ENCODE measurements at regions not wholly inside any gene's neighbourhood (a gene's known extent, or its start where the extent isn't known, plus 50 kb on each side); places are given as distances from the start of the nearest gene placed in this dataset.

DNA sequence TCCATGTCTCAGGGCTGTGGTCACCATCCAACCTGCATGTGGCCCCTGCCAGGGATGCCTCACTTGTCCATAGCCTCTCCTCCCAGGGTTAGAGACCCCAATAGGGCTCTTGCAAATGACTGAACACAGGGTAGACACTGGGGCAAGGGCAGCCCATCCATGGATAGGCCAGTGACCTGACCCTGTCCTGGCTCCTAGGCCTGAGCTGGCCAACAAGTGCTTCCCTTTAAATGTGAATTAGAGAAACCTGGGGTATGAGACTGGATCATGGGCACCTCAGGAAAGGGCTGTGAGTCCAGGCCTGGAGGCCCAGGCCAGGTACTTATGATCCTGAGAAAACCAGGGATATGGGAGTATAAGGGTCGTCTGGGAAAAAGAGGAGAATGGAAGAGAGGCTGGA, 64.5 kb downstream of the COPS8 start:
- no peak overlapping the region for H3K27ac ChIP-seq
- no peak for DNase-seq (ENCODE audit: low read depth, low spot score)

DNA sequence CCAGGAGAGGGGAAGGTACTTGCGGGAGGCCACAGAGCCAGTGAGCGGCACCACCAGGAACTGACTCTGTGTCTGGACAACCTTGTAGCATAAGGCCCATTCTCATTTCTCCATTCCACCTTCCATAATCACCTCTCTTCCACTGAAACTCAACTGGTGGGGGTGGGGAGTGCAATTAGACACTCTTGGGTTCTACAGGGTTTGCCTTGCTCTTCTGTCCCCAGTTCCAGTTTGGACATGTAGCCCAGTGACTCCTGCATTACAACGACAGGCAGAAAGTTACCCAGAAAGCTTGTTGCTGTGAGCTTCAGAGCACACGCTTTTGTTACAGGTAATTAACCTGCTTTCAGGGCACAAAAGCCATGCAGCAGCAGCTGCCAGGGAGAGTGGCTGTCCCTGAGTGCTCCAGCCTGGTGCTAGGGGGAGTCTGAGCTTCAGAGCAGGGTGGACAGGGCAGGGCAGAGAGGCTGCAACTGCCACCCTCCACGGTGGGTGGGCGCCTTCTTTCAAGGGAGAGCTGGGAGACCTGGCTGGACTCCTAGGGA, 65.2 kb downstream of the COPS8 start:
- H3K27ac ChIP-seq: no peak overlapping the region
- DNase-seq (ENCODE audit: low read depth, low spot score): no peak

DNA sequence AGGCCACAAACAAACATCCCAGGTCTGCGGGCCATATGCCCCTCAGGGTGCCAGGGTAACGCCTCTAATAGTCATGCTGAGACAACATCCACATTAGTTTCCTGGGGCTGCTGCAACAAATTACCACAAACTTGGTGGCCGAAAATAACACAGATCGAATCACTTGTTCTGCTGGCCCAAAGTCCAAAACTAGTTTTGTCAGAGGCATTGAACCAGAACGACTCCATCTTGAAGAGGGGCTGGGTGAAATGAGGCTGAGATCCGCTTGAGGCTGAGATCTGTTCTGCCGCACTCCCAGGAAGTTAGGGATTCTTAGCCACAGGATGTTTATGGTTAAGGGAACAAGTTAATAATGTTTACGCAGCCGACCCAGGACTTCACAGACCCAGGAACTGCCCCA, 66.7 kb downstream of the COPS8 start:
- H3K27ac ChIP-seq: no peak overlapping the region
- no peak for DNase-seq (ENCODE audit: low read depth, low spot score)

DNA sequence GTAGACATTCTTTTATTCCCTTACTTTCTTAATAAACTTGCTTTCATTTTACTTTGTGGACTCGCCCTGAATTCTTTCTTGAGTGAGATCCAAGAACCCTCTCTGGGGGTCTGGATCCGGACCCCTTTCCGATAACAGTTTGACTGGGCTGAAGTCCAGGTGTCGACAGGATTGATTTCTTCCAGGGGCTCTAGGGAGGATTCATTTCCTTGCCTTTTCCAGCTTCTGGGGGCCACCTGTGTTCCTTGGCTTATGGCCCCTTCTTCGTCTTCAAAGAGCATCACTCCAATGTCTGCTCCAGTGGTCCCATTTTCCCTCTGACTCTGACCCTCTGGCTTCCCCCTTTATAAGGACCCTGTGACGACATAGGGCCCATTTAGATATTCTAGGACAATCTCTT, 67.5 kb downstream of the COPS8 start:
- no peak for DNase-seq (ENCODE audit: low read depth, low spot score)
- no peak overlapping the region for H3K27ac ChIP-seq

DNA sequence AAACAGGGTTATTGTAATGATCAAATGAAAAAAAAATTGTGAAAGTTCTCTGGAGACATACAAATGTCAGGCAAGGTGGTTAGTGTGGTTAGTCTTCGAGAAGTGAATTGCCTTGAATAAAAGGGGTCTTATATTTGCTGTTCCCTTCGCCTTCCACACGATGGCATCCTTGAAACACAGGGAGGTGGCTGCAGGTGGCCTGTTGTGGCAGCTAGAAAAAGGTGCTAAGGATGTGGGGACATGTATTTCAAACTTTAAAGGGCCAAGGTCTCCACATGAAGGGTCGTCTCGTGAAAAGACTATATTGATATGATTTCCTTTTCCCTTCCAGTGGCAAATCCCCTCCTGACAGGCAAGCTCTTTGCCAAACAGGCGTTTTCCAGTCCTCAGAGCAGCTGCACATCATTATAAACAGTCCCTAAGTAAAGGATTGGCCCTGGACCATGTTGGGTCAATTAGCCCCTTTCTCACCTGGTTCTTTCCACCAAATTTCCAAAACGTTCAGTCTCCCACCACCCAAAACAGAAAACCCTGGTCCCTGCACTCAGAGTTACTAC, 68.5 kb downstream of the COPS8 start:
- no peak for DNase-seq (ENCODE audit: low read depth, low spot score)

DNA sequence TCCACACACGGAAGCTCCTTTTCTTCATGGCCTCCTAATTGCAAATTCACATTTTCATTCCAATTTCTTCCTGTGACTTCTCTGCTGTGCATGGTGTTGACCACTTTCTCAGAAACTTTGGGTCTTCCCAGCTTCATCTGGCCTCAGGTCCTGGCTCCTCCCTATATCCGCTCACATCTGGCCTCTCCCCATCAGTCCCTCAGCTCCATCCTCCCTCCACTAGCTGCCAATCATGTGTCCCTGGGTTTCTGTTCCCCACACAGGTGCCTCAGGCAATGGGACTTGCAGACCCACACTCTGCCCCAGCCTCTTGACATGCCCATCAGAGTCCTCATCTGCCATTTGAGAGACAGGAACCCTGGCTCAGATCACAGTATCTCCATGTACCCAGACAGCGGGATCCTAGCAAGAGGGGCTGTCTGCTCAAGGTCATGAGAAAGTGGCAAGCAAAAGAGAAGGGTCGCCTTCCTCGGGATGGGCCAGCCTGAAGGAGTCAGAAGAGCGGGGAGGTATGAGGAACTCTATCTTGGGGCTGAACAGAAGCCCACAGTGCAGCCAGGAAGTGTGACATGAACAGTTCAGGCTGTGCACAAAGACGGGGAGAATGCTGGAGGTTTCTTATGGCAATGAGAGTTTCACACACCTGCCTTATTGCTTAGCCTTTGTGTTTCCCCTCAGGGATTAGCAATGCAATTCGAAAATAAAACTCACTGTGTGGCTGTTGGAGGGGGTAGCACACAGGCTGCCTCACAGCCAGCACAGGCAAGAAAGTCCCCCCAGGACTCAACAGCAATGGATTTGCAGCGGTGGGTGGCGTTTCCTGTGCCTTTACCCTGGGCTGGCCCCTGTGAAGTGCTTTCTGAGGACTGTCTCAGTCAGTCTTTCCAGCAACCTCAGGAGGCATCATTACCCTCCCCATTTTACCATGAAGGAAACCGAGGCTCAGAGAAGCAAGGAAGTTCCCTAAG, 69.5 kb downstream of the COPS8 start:
- no peak for DNase-seq (ENCODE audit: low read depth, low spot score)
- no peak overlapping the region for H3K27ac ChIP-seq

More for the DNA sequence above, 68.5 kb downstream of the COPS8 start:
- no peak overlapping the region for H3K27ac ChIP-seq

DNA sequence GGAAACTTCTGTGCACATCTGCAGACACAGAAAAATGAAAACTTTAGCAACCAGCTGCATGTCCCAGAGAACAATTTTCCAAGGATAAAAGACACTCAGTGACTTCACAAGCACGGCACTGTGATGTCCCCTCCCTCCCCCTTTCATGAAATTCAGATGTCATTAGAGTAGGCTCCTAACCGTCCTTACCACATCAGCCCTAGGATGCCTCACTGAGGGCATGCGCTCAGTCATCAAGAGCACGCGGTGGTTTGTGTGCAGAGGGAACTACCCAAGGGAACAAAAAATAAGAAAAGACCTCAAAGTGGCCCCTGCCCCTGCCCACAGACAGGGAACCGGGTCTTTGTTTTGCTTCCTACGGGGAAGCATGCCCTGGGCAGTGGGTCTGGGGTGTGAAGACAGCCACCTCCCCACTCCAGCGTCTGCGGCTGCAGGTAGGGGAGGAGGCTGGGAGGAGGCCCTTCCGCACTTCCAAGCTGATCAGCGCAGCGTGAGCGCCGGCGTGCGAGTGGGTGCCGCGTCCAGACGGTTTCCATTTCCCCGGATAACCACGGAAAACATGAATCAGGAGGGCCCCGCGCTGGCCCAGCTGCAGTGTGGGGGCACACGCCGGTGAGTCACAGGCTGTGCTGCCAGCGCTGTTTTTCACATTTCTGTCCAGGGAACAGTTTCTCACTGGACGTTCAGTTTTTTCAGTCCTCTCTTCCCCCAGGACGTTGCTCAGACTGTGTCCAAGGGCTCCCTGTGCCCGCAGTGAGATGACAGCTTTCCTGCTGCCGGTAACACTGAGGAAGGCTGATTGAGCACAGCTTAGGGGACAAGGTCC, 70.6 kb downstream of the COPS8 start:
- no peak overlapping the region for H3K27ac ChIP-seq
- DNase-seq (ENCODE audit: low read depth, low spot score): no peak

DNA sequence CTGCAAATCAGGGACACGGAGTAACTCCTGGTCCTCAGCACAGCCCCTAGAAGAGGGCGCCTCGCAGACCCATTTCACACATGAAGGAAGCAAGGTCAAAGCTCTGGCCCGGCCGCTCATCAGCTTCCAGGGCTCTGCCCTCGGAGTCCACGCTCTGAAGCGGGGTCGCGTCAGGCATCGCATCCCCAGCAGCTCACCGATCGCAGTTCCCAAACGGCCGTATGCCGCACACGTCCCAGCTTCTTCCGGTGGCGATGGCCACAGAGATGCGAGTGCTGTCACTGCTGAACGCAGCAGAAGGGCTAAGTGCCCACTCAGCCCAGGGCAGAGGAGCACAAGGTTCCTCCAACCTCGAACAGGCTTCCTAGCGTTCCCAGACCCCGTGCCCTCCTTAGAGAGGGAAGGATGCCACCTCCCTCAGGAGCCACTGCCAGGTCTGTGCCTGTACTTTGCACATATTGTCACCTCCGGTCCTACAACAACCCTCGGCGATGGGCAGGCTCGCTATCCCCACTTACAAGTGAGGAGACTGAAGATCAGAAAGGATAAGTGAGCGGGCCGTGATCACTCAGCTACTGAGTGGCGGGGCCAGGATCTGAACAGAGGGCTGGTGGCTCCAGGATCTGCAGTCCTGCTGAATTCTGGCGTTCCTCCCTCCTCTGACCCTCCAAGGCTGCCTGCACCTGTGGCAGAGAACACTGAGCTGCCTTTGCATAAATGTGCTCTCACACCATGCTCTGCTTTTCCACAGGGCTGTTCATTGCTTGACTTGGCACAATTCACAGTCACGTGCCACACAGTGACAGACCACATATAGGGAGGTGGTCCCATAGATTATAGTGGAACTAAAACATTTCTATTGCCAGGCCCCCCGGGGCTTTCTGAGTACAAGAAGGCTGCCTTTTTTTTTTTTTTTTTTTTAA, 71.4 kb downstream of the COPS8 start:
- no peak for DNase-seq (ENCODE audit: low read depth, low spot score)
- H3K27ac ChIP-seq: no peak overlapping the region

DNA sequence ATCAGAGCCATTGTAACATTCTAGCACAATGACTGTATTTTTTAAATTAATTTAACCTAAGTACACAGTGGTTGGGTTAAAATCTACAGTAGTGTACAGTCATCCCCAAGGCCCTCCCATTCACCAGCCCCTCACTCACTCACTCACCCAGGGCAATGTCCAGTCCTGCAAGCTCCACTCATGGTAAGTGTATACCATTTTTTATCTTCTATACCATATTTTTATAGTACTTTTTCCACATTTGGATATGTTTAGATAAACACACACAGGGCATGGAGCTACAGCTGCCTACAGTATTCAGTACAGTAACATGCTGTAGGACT, 72.1 kb downstream of the COPS8 start:
- no peak for DNase-seq (ENCODE audit: low read depth, low spot score)
- no peak overlapping the region for H3K27ac ChIP-seq

DNA sequence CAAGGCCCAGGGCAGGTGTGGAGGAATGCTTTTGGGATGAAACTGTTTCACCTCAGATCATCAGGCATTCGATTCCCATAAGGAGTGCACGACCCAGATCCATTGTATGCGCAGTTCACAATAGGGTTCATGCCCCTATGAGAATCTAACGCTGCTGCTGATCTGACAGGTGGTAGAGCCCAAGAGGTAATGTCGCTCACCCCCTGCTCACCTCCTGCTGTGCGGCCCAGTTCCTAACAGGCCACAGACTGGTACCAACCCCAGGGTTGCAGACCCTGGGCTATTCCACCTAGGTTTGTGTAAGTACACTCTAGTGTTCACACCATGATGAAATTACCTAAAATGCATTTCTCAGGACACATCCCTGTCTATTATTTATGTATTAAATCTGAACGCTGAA, 72.5 kb downstream of the COPS8 start:
- no peak overlapping the region for H3K27ac ChIP-seq
- DNase-seq (ENCODE audit: low read depth, low spot score): no peak

DNA sequence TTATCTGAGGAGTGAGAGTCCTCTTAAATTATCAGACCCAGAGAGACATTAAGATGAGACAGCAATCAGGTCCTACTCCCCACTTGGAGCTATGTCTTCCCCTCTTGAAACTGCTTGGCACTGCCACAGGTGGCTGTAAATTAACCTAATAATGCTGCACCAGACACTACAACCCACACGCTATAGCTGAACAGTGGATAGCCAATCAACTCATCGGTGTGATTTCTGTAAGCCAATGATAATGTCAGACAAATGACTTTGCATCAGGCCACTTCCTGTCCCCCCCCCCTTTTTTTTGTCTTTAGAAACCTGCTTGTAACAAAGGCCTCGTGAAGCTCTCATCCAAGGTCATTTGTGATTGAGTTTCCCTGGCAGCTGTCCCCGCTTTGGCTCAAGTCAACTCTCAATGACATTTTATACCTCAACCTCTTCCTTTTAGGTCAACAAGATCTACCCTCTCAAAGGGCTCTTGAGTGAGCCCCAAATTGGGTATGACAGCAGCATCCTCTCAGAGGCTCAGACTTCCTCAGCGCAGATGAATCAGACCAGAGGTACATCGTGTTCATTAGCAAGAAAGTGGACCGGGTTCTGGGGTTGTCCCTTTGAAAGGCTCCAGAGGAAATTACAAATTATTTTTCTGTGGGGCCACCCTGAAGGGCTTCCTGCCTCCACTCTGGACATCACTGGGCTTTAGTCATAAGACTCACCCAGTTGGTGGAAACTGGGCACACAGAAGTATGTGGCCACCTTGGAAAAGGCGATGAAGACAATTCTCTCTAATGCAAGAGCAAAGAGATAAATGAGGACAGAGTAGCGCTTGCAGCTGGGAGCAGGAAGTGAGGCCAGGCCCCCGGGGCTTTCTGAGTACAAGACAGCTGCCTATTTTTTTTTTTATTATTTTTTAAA, 73.6 kb downstream of the COPS8 start:
- DNase-seq (ENCODE audit: low read depth, low spot score): no peak
- no peak overlapping the region for H3K27ac ChIP-seq

DNA sequence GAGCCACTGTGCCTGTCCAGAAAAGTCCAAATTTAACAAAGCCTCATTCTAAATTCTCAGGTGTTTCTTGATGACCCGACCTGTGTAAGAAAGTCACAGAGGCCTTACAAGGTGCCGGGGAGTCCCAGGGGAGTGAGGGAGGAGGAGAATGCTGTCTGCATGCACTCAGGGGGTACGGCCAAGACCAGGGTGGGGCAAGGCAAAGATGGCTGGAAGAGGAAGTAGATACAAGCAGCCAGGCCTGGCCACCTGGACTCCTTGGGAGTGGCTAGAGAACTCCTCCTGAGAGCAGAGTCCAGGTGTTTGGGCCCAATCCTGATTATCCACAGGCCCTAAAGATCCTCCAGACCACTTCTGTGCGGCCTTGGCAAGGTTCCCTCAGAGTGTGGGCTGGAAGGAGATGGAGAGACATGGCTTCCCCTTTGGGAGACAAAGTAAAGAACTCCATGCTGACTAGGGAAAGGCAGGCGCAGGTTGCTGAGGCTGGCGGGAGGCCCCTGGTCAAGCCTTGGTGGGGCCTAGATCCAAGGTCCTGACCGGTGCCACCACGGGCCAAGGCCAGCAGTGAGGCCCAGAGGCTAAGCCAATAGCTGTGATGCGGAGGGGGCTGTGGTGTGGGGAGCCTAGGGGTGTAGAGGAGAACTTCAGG, 74.7 kb downstream of the COPS8 start:
- H3K27ac ChIP-seq: no peak overlapping the region
- no peak for DNase-seq (ENCODE audit: low read depth, low spot score)

DNA sequence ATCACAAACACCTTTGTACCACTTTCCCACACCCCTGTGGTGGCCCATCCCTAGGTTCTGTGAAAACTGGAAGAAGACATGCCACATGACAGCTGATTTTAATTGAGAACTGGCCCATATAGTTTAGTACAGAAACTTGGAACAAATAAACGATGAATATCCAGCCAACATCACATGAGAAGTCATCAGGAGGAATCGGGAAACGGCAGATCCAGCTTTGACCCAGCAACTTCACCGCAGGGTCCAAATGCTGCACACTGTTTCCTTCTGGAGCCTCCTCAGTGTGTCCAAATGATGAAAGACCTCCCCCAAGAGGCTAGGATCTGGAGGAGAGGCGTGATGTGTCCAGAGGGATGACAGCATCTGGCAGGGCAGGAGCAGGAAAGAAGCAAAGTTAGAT, 75.5 kb downstream of the COPS8 start:
- no peak for DNase-seq (ENCODE audit: low read depth, low spot score)
- no peak overlapping the region for H3K27ac ChIP-seq

DNA sequence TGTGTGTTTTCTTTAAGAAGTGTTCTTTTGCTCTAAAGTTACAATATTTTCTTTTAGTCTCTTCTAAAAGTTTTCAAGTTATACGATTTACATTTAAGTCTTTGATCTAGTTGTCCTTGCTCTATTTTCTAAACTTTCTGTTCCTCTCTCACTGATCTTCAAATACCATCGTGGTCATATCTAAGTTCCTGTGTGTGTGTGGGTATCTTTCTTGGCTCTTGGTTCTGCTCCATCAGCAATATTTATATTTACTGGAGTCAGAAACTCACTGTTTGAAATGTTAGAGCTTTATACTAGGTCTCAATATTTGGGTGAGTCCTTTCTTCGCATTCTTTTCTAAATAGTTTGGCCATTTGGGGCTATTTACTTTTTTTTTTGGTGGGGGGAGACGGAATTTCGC, 77.3 kb downstream of the COPS8 start:
- no peak overlapping the region for H3K27ac ChIP-seq
- no peak for DNase-seq (ENCODE audit: low read depth, low spot score)

DNA sequence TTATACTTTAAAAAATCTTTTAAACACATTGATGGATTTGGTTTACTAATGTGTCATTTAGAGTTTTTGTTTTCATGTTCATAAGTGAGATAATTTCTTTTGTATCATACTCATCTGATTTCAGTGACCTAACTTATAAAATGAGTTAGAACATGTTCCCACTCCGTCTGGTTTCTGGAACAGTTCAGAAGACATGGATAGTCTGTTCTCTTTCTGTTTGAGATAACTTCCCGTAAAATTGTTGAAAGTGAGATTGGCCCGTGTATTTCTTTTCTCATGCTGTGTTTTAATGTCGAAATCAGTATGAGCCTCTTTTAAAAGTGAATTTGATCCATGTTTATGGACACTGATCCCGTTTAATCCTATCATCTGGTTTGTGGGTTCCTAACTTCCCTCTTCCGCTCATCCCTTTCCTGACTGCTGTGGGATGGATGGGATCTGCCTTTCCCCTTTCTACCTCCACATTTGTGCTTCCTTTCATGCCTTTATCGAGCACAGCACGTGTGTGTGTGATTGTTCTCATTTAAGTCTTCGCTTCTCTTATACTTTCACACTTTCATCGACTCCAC, 78.9 kb downstream of the COPS8 start:
- no peak for DNase-seq (ENCODE audit: low read depth, low spot score)
- H3K27ac ChIP-seq: no peak overlapping the region

DNA sequence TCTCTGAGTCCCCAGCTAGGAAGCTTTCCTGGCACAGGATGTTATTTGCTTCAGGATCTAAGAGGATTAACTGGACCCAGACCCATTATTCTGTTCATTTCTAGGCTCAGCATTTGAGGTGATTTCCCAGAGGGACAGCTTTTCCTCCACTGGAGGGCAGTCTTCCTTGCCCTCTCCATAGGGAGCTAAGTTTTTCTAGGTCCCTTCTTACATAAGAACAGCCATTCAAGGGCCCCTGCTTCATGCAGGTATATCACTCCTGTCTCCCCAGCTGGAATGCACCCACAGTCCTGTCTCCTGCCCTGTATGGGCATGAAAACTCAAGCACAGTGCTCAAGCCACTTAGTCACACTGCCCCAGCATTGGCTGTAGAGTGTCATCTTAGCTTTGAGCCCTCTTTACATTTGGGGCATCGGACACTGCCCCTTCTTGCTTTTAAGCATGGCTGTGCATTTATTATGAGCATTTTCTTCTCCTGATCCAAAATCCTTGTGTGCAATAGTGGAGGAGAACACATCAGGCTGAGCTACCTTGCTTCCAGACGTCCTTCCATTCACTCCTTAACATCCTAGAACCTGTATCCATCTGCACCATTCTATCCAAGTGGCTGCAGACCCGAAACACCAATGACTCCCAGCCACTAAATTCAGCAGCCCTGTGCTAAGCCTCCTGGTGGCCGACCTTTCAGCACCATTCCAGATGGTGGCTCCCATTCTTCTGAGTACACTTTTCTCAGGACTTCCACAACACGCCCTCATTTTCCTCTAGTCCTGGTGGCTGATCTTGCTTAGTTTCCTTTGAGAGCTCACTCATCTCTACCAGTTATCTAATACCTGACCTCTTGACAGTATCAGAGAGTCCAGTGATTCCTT, 80.0 kb downstream of the COPS8 start:
- DNase-seq (ENCODE audit: low read depth, low spot score): no peak
- H3K27ac ChIP-seq: no peak overlapping the region

DNA sequence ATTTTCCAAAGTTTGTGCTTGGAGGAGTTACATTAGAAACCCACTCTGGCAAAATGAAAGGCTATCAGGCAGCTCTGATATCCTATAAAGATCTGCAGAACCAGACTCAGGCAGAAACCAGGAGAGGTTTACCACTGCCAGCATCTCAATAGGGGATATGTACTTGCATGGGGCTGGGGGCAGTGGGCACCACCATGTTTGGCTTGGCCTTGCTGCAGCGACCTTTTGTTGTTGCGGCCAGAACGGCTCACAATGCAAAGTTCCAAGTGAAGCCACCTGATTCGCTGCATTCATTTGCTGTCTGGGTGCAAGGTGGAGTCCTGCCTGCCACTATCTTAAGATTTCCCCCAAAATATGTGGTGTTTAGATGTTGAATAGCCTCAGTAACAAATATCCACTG, 81.3 kb downstream of the COPS8 start:
- H3K27ac ChIP-seq: no peak overlapping the region
- no peak for DNase-seq (ENCODE audit: low read depth, low spot score)

Data from epithelial cell of prostate (primary cell).